ENCODE measurements at regions not wholly inside any gene's neighbourhood (a gene's known extent, or its start where the extent isn't known, plus 50 kb on each side); places are given as distances from the start of the nearest gene placed in this dataset.

- intact Hi-C loops (cut with micrococcal nuclease), result no loop called here
- Histone ChIP-seq H3K9me1 (replicated peaks; ENCODE audit: control insufficient read depth, extremely low read depth, insufficient read depth, low read length) (no peaks in the 10 kb centered on the region), H3K9ac (replicated peaks; ENCODE audit: extremely low read depth, insufficient read depth, low read length) (no peak overlapping the region), H3K4me3 (replicated peaks in 1 of 3; ENCODE audit: insufficient read depth in 1 of 3, low read depth in 1 of 3, low read length in 3 of 3) (no peak overlapping the region), H2AFZ (ENCODE audit: low read depth, low read length) (no peak overlapping the region), H3K4me2 (ENCODE audit: insufficient read depth, low read length) (no peak overlapping the region), H4K20me1 (replicated peaks; ENCODE audit: control insufficient read depth, extremely low read depth, insufficient read depth, low read length) (no peaks in the 10 kb centered on the region), H3K27me3 (ENCODE audit: control insufficient read depth in 2 of 2, insufficient read depth in 2 of 2, low read length in 2 of 2) (no peaks in the 10 kb centered on the region), H3K9me3 (replicated peaks; ENCODE audit: control insufficient read depth, insufficient read depth, low read length) (peaks cover 2% of the 10 kb centered on the region), H3K27ac (ENCODE audit: insufficient read depth, low read depth, low read length) (no peak overlapping the region), H3K4me1 (ENCODE audit: control insufficient read depth, extremely low read depth, insufficient read depth, low read length) (no peaks in the 10 kb centered on the region), H3K79me2 (ENCODE audit: control insufficient read depth, insufficient read depth, low read length) (no peaks in the 10 kb centered on the region), H3K36me3 (ENCODE audit: control insufficient read depth in 2 of 2, extremely low read depth in 1 of 2, insufficient read depth in 2 of 2, low read length in 2 of 2) (no peaks in the 10 kb centered on the region)
- dilution Hi-C loops (cut with MboI; ENCODE audit: extremely low pct_ligation_motif_present, low sequenced_read_pairs), result no loop called here
- no TSS peak for BruUV-seq (replicated peaks)
- POLR2A ChIA-PET, result no interaction called here
- no peak for DNase-seq (ENCODE audit: low read depth, low spot score)
- TF ChIP-seq POLR2A (IDR thresholded peaks at IDR 0.05; ENCODE audit: low read depth, low read length), result no peak
- TF ChIP-seq JUN (IDR thresholded peaks at IDR 0.05; ENCODE audit: borderline replicate concordance, insufficient read depth, insufficient read length, low read depth), result no peak
- TF ChIP-seq MYC (IDR thresholded peaks at IDR 0.05; ENCODE audit: low read depth, low read length), result no peak
- TF ChIP-seq EZH2 (IDR thresholded peaks at IDR 0.05; ENCODE audit: borderline replicate concordance, low read depth, low read length, severe bottlenecking), result no peak
- no peak for TF ChIP-seq CTCF (IDR thresholded peaks at IDR 0.05; ENCODE audit: extremely low read depth in 1 of 2, insufficient read depth in 1 of 2, low read depth in 1 of 2, low read length in 2 of 2)
- no peak for TF ChIP-seq GATA2 (IDR thresholded peaks at IDR 0.05; ENCODE audit: insufficient read depth, insufficient read length, low read depth, low read length)
- TF ChIP-seq POLR2AphosphoS5 (IDR thresholded peaks at IDR 0.05; ENCODE audit: insufficient read depth, low read depth, low read length), result no peak
- TF ChIP-seq MAX (IDR thresholded peaks at IDR 0.05; ENCODE audit: insufficient read depth, insufficient read length), result no peak
- TF ChIP-seq FOS (IDR thresholded peaks at IDR 0.05; ENCODE audit: borderline replicate concordance, insufficient read depth, low read length), result no peak
- CTCF ChIA-PET, result no interaction called here
- no peak for FAIRE-seq
Measured at GRCh38 chr9:119722384-119722783, 353.1 kb upstream of the BRINP1 start.

Measured in endothelial cell of umbilical vein (primary cell).